B cell (primary cell): ENCODE measurements at regions not wholly inside any gene's neighbourhood (a gene's known extent, or its start where the extent isn't known, plus 50 kb on each side); places are given as distances from the start of the nearest gene placed in this dataset.

ENCODE experiments used
- ATAC-seq: fragments of 200-7000 bp; cut with Tn5 transposase; one replicate; pipeline ENCODE4 v1.10.0; 2021; ENCODE audit warnings: low read depth, mild to moderate bottlenecking, moderate number of reproducible peaks, moderate library complexity
- CTCF ChIA-PET: fragments of 350-600 bp; sonication (Branson Sonifier 250); formaldehyde crosslinking; loops from one replicate; lab custom pipeline; 2021; ENCODE audit warnings: antibody characterized with exemption, inconsistent platforms; lab: Charles Lee
- POLR2A ChIA-PET: fragments of 350-600 bp; sonication (Branson Sonifier 250); formaldehyde crosslinking; loops from one replicate; lab custom pipeline; 2021; ENCODE audit warnings: antibody characterized with exemption; lab: Charles Lee
- DNase-seq: peaks from one replicate; pipeline ENCODE4 v3.0.0; 2013
- H2AFZ ChIP-seq: 2 replicates; pipeline ENCODE4 v1.6.1; 2012; ENCODE audit warnings: mild to moderate bottlenecking, low read depth, low read length; ENCODE audit not compliant: insufficient read depth, poor library complexity, severe bottlenecking
- H3K27ac ChIP-seq, 2 donors: 1 replicate in 1 of 2; 2 replicates in 1 of 2; pipeline ENCODE4 v1.5.1; 2012 to 2013; ENCODE audit warnings: low read length in 2 of 2, mild to moderate bottlenecking in 2 of 2, moderate library complexity in 1 of 2
- H3K27me3 ChIP-seq, 4 experiments: fragments of 200-600 bp in 1 of 4; sonication (generic) in 1 of 4; replicated peaks in 1 of 4; 1 replicate in 2 of 4; 2 replicates in 2 of 4; pipeline versions ENCODE4 v1.6.1 to v1.7.0; 2013 to 2016; ENCODE audit warnings: low read length in 3 of 4, mild to moderate bottlenecking in 2 of 4, mixed read lengths in 1 of 4, moderate library complexity in 1 of 4; ENCODE audit not compliant: insufficient read depth in 4 of 4, control insufficient read depth in 3 of 4; ENCODE audit errors: control extremely low read depth in 1 of 4
- H3K36me3 ChIP-seq, 2 experiments: replicated peaks in 1 of 2; 1 replicate in 1 of 2; 2 replicates in 1 of 2; pipeline versions ENCODE4 v1.6.1 to v1.7.1; 2013; ENCODE audit warnings: low read length in 1 of 2; ENCODE audit not compliant: insufficient read depth in 2 of 2, control insufficient read depth in 1 of 2; ENCODE audit errors: control extremely low read depth in 1 of 2, extremely low read depth in 1 of 2
- H3K4me1 ChIP-seq, 2 donors: fragments of 200-600 bp in 1 of 2; sonication (generic) in 1 of 2; 1 replicate in 1 of 2; 2 replicates in 1 of 2; pipeline versions ENCODE4 v1.5.1 to v1.6.1; 2013 to 2017; ENCODE audit warnings: low read length in 2 of 2; ENCODE audit not compliant: control insufficient read depth in 2 of 2, insufficient read depth in 2 of 2
- H3K4me2 ChIP-seq: replicated peaks from 2 replicates; pipeline ENCODE3; 2012; ENCODE audit warnings: mild to moderate bottlenecking, low read depth, low read length; ENCODE audit not compliant: poor library complexity, severe bottlenecking
- H3K4me3 ChIP-seq, 5 experiments: fragments of 200-600 bp in 1 of 5; sonication (generic) in 1 of 5; 1 replicate in 3 of 5; 2 replicates in 2 of 5; pipeline versions ENCODE4 v1.5.1 to v1.7.0; 2011 to 2016; ENCODE audit warnings: low read length in 4 of 5, mild to moderate bottlenecking in 4 of 5, low read depth in 2 of 5, control low read depth in 1 of 5, moderate library complexity in 1 of 5; ENCODE audit not compliant: insufficient read depth in 1 of 5; ENCODE audit errors: control extremely low read depth in 1 of 5, extremely low read depth in 1 of 5
- H3K79me2 ChIP-seq: fragments of 200-600 bp; sonication (generic); one replicate; pipeline ENCODE4 v1.6.0; 2016; ENCODE audit warnings: low read length; ENCODE audit not compliant: control insufficient read depth, insufficient read depth
- H3K9ac ChIP-seq: fragments of 200-600 bp; sonication (generic); 2 replicates; pipeline ENCODE4 v1.6.1; 2017; ENCODE audit warnings: mild to moderate bottlenecking, low read length, moderate library complexity
- H3K9me3 ChIP-seq, 3 donors: one replicate each; pipeline versions ENCODE4 v1.6.1 to v1.7.1; 2013; ENCODE audit warnings: low read length in 2 of 3; ENCODE audit not compliant: control insufficient read depth in 2 of 3, insufficient read depth in 1 of 3; ENCODE audit errors: control extremely low read depth in 1 of 3
- H4K20me1 ChIP-seq: 2 replicates; pipeline ENCODE4 v1.6.0; 2012; ENCODE audit warnings: mild to moderate bottlenecking, low read length; ENCODE audit not compliant: insufficient read depth, control insufficient read depth, poor library complexity, severe bottlenecking
- H3K27ac Mint-ChIP-seq: one replicate; pipeline ENCODE4 v1.8.0; 2021; ENCODE audit warnings: mixed read lengths
- H3K27me3 Mint-ChIP-seq: one replicate; pipeline ENCODE4 v1.8.0; 2021; ENCODE audit warnings: mixed read lengths
- H3K4me1 Mint-ChIP-seq: one replicate; pipeline ENCODE4 v1.8.0; 2021; ENCODE audit warnings: mixed read lengths
- H3K4me3 Mint-ChIP-seq: one replicate; pipeline ENCODE4 v1.8.0; 2021; ENCODE audit warnings: mixed read lengths
- H3K9me3 Mint-ChIP-seq: one replicate; pipeline ENCODE4 v1.8.0; 2022; ENCODE audit warnings: mixed read lengths; ENCODE audit not compliant: insufficient read depth
- CTCF ChIP-seq: fragments of 200-600 bp; IDR thresholded peaks from one replicate; pipeline ENCODE4 v1.8.0; 2022; ENCODE audit warnings: antibody characterized with exemption, mild to moderate bottlenecking
- EZH2 ChIP-seq: IDR thresholded peaks from 2 replicates; pipeline ENCODE4 v1.6.1; 2012; ENCODE audit warnings: borderline replicate concordance, low read depth, mild to moderate bottlenecking, moderate library complexity, low read length; ENCODE audit not compliant: insufficient read depth, poor library complexity, severe bottlenecking
- WGBS: methylation state at CpG from one replicate; pipeline ENCODE4 v1.1.5; 2013; ENCODE audit warnings: missing lambda C conversion rate; ENCODE audit not compliant: insufficient coverage; 5-methylcytosine and 5-hydroxymethylcytosine counted together
- intact Hi-C: fragments of 100-400 bp; cut with micrococcal nuclease; formaldehyde crosslinking; loops from one replicate; pipeline ENCODE4 v1.10.0; 2022

- Mint-ChIP-seq H3K9me3 (no peaks in the 10 kb centered on the region), H3K4me3 (no peak overlapping the region), H3K27ac (no peak overlapping the region), H3K27me3 (no peaks in the 10 kb centered on the region), H3K4me1 (no peaks in the 10 kb centered on the region)
- TF ChIP-seq EZH2 (no peak), CTCF (no peak)
- Histone ChIP-seq H3K4me1 (no peaks in the 10 kb centered on the region), H2AFZ (no peak overlapping the region), H3K9me3 (no peaks in the 10 kb centered on the region), H3K27ac (no peak overlapping the region), H3K27me3 (no peaks in the 10 kb centered on the region), H3K79me2 (no peaks in the 10 kb centered on the region), H3K9ac (no peak overlapping the region), H3K4me2 (no peak overlapping the region), H3K4me3 (no peak overlapping the region), H4K20me1 (no peaks in the 10 kb centered on the region), H3K36me3 (no peaks in the 10 kb centered on the region)
- POLR2A ChIA-PET: no interaction called here
- DNase-seq (no peak), ATAC-seq (no peak)
- CTCF ChIA-PET: no interaction called here
- intact Hi-C loops: no loop called here
- no CpG with 5 or more reads among the region's 3 CpGs for WGBS
These were observed 410.0 kb downstream of the DIPK2A start for GRCh38 chr3:144381607-144382006.

GRCh38 chr3:144384241-144384979, 412.8 kb downstream of the DIPK2A start:
- Mint-ChIP-seq H3K4me1 (no peaks in the 10 kb centered on the region), H3K9me3 (no peaks in the 10 kb centered on the region), H3K27me3 (no peaks in the 10 kb centered on the region), H3K27ac (no peak overlapping the region), H3K4me3 (no peak overlapping the region)
- Histone ChIP-seq H3K4me3 (no peak overlapping the region), H3K27me3 (no peaks in the 10 kb centered on the region), H3K27ac (no peak overlapping the region), H3K4me1 (no peaks in the 10 kb centered on the region), H4K20me1 (no peaks in the 10 kb centered on the region), H3K4me2 (no peak overlapping the region), H2AFZ (no peak overlapping the region), H3K36me3 (no peaks in the 10 kb centered on the region), H3K79me2 (no peaks in the 10 kb centered on the region), H3K9me3 (peaks cover 0 to 1% (median 0%) of the 10 kb centered on the region in 3 donors), H3K9ac (no peak overlapping the region)
- CTCF ChIA-PET: no interaction called here
- no peak for ATAC-seq
- no peak for DNase-seq
- intact Hi-C loops: no loop called here
- POLR2A ChIA-PET: no interaction called here
- TF ChIP-seq EZH2 (no peak), CTCF (no peak)
- WGBS: 89% methylated on average over 2 of the region's 2 CpGs
